HEK293T (cell line): ENCODE measurements at regions not wholly inside any gene's neighbourhood (a gene's known extent, or its start where the extent isn't known, plus 50 kb on each side); places are given as distances from the start of the nearest gene placed in this dataset.

Experiments
- CTBP1 ChIP-seq: fragments of 450-650 bp; IDR thresholded peaks from 2 replicates; pipeline ENCODE4 v1.6.1; 2016; ENCODE audit warnings: borderline replicate concordance
- FOXM1 ChIP-seq: fragments of 450-650 bp; IDR thresholded peaks from 2 replicates; pipeline ENCODE4 v1.6.1; 2017; ENCODE audit warnings: mild to moderate bottlenecking, borderline replicate concordance
- LEF1 ChIP-seq: fragments of 450-650 bp; IDR thresholded peaks from 2 replicates; pipeline ENCODE4 v1.6.1; 2017; ENCODE audit warnings: mild to moderate bottlenecking, borderline replicate concordance
- NFRKB ChIP-seq: fragments of 450-650 bp; IDR thresholded peaks from 2 replicates; pipeline ENCODE4 v1.6.1; 2016; ENCODE audit warnings: mild to moderate bottlenecking, moderate library complexity
- SP1 ChIP-seq: fragments of 450-650 bp; IDR thresholded peaks from 2 replicates; pipeline ENCODE4 v1.6.1; 2017
- SUZ12 ChIP-seq: fragments of 450-650 bp; IDR thresholded peaks from 2 replicates; pipeline ENCODE4 v1.6.1; 2016; ENCODE audit warnings: mild to moderate bottlenecking
- TARDBP ChIP-seq: fragments of 450-650 bp; IDR thresholded peaks from 2 replicates; pipeline ENCODE4 v1.6.1; 2016

GRCh38 chr1:106249810-106250209, 806.7 kb upstream of the PRMT6 start:
- no peak for TF ChIP-seq TARDBP
- TF ChIP-seq NFRKB: no peak
- TF ChIP-seq FOXM1: no peak
- no peak for TF ChIP-seq LEF1
- TF ChIP-seq SP1: no peak
- no peak for TF ChIP-seq SUZ12
- TF ChIP-seq CTBP1: no peak
